Left lung (tissue), 4 donors: ENCODE measurements at regions not wholly inside any gene's neighbourhood (a gene's known extent, or its start where the extent isn't known, plus 50 kb on each side); places are given as distances from the start of the nearest gene placed in this dataset.

ENCODE experiments used
- ATAC-seq: fragments of 200-7000 bp; cut with Tn5 transposase; one replicate; pipeline ENCODE4 v1.9.1; 2020; ENCODE audit warnings: moderate library complexity
- DNase-seq, 4 donors: peaks; one replicate each; pipeline ENCODE4 v3.0.0-alpha.2; 2013 to 2020
- H3K27ac ChIP-seq, 2 donors: fragments of 200-600 bp; sonication (generic) in 1 of 2; one replicate each; pipeline versions ENCODE4 v1.5.0 to v1.8.0; 2020 to 2021
- H3K27me3 ChIP-seq, 2 donors: fragments of 200-600 bp; sonication (generic) in 1 of 2; one replicate each; pipeline versions ENCODE4 v1.5.0 to v1.8.0; 2020 to 2021
- H3K36me3 ChIP-seq, 2 donors: fragments of 200-600 bp; sonication (generic) in 1 of 2; one replicate each; pipeline versions ENCODE4 v1.5.0 to v1.8.0; 2020 to 2021
- H3K4me1 ChIP-seq, 2 donors: fragments of 200-600 bp; one replicate each; pipeline ENCODE4 v1.8.0; 2021
- H3K4me3 ChIP-seq, 2 donors: fragments of 200-600 bp; sonication (generic) in 1 of 2; one replicate each; pipeline versions ENCODE4 v1.5.0 to v1.8.0; 2020 to 2021; ENCODE audit warnings: mild to moderate bottlenecking in 1 of 2
- H3K9me3 ChIP-seq, 2 donors: fragments of 200-600 bp; sonication (generic) in 1 of 2; one replicate each; pipeline versions ENCODE4 v1.5.0 to v1.8.0; 2020 to 2021
- intact Hi-C, 2 donors: fragments of 100-400 bp; cut with DNase I; formaldehyde crosslinking; loops; one replicate each; pipeline versions ENCODE4 v1.11.2 to v1.14.2; 2022
- TF ChIP-seq, protein P1 (sequence below), 2 donors: fragments of 200-600 bp; sonication (generic) in 1 of 2; IDR thresholded peaks; one replicate each; pipeline versions ENCODE4 v1.5.0 to v1.8.0; 2021; ENCODE audit warnings: antibody characterized with exemption in 2 of 2
- donor health status: DM: no; HTN: yes; CAD: no.
- donor health status: DM: no; HTN: no; CAD: no.

DNA sequence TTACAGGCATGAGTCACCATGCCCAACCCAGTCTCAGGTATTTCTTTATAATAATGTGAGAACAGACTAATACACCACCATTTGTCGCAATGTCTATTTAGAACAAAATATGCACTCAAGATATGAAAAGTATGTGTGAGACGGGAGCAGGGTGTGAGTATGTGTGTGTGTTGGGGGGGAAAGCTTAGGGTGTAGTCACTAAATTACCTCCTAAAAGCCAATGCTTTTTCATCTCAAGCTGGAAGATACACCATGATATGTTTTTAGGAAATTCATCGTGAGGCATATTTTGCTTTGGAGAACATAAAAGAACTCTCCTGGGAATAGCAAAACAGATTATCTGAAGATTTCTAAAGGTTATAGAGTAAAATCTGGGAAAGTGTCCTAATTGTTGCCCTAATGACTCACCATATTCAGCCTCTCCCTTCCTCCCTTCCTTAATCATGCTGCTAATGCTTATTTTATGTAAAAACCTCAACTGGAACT, 262.7 kb downstream of the PDHA2 start:
- H3K4me3 ChIP-seq: no peak overlapping the region
- intact Hi-C loops: no loop called here
- no peaks in the 10 kb centered on the region for H3K27me3 ChIP-seq
- no peaks in the 10 kb centered on the region for H3K4me1 ChIP-seq
- TF ChIP-seq, protein P1, sequence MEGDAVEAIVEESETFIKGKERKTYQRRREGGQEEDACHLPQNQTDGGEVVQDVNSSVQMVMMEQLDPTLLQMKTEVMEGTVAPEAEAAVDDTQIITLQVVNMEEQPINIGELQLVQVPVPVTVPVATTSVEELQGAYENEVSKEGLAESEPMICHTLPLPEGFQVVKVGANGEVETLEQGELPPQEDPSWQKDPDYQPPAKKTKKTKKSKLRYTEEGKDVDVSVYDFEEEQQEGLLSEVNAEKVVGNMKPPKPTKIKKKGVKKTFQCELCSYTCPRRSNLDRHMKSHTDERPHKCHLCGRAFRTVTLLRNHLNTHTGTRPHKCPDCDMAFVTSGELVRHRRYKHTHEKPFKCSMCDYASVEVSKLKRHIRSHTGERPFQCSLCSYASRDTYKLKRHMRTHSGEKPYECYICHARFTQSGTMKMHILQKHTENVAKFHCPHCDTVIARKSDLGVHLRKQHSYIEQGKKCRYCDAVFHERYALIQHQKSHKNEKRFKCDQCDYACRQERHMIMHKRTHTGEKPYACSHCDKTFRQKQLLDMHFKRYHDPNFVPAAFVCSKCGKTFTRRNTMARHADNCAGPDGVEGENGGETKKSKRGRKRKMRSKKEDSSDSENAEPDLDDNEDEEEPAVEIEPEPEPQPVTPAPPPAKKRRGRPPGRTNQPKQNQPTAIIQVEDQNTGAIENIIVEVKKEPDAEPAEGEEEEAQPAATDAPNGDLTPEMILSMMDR (IDR thresholded peaks at IDR 0.05): no peak
- H3K27ac ChIP-seq: no peak overlapping the region
- ATAC-seq (peak; percentile 62), DNase-seq (no peak)
- H3K9me3 ChIP-seq: no peaks in the 10 kb centered on the region
- H3K36me3 ChIP-seq: no peaks in the 10 kb centered on the region

DNA sequence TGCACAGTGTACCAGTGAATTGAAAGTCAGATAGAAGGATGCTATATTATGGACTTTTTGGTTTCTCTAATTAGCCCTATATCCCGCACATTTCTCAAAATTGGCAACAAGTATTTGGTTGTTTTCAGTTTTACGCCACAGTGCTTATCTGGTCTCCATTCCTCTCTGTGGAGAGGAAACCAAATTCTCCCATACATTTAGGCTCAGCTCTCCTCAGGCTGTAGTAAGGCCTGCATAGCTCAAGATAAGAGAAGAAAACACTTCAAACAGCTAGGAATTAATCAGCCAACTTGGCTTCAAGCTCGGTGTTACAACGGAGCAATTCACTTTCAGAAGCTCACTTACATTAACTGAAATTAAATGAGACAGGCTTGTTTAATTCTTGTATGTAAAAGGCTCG, 263.2 kb downstream of the PDHA2 start:
- no peak overlapping the region for H3K27ac ChIP-seq
- H3K27me3 ChIP-seq: no peaks in the 10 kb centered on the region
- intact Hi-C loops: no loop called here
- no peaks in the 10 kb centered on the region for H3K36me3 ChIP-seq
- peak; percentile 72 for ATAC-seq
- no peaks in the 10 kb centered on the region for H3K4me1 ChIP-seq
- H3K4me3 ChIP-seq: no peak overlapping the region
- TF ChIP-seq, protein P1 (IDR thresholded peaks at IDR 0.05): no peak
- no peaks in the 10 kb centered on the region for H3K9me3 ChIP-seq
- peak in 1 of 4 donors; percentile 7 for DNase-seq

DNA sequence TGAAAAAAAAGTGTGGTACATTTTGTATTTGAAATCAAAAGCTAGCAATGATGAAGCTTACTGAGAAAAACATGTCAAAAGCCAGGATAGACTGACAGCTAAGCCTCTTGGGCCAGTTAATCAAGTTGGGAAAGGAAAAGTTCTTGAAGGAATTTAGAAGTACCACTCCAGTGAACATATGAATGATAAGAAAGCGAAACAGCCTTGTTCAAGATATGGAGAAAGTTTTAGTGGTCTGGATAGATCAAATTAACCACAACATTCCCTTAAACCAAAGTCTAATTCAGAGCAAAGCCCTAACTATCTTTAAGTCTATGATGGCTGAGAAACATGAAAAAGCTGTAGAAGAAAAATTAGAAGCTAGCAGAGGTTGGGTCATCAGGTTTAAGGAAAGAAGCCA, 268.3 kb downstream of the PDHA2 start:
- Histone ChIP-seq H3K4me3 (no peak overlapping the region), H3K27ac (no peak overlapping the region), H3K36me3 (no peaks in the 10 kb centered on the region), H3K27me3 (no peaks in the 10 kb centered on the region), H3K9me3 (peaks cover 0 to 7% of the 10 kb centered on the region in 2 donors), H3K4me1 (no peaks in the 10 kb centered on the region)
- TF ChIP-seq, protein P1 (IDR thresholded peaks at IDR 0.05): no peak
- ATAC-seq (peak; percentile 35), DNase-seq (no peak)
- intact Hi-C loops: no loop called here

DNA sequence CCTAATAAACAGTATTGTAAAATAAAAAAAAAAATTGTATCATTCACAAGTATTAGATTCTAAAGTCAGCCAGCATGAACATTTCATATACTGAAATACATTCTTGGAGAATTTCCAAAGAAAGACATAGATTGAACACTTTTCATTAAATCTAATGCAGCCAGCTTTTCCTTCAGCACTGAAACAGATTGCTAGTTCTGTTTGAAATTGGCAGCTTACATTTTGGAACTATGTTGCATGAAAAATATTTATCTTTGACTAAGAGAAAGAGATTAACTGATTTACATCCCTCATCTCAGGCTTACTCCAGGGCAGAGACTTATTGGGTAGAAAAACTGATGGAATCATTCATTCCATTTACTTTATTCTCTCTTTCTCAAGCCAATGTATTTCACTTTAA, 272.7 kb downstream of the PDHA2 start:
- intact Hi-C loops: no loop called here
- H3K27ac ChIP-seq: no peak overlapping the region
- H3K4me3 ChIP-seq: no peak overlapping the region
- H3K27me3 ChIP-seq: no peaks in the 10 kb centered on the region
- DNase-seq (no peak), ATAC-seq (no peak)
- H3K36me3 ChIP-seq: no peaks in the 10 kb centered on the region
- TF ChIP-seq, protein P1 (IDR thresholded peaks at IDR 0.05): no peak
- H3K9me3 ChIP-seq: peaks cover 0 to 7% of the 10 kb centered on the region in 2 donors
- H3K4me1 ChIP-seq: no peaks in the 10 kb centered on the region

DNA sequence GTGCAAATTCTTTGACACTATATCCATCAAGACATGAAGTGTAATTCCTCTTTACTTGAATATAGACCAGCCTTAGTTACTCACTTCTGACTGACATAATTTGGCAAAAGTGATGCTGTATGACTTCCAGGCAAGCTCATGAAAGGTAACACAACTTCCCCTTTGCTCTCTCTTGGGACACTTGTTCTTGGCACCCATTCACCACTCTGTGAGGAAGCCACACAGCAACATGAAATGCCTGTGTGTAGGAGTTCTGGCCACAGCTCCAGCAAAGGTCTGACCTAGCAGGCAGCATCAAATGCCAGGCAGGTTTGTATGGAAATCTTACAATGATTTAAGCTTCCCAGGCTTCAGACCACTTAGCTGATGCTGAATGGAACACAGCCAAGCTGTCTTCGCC, 280.3 kb downstream of the PDHA2 start:
- intact Hi-C loops: no loop called here
- no peak overlapping the region for H3K4me3 ChIP-seq
- DNase-seq: no peak
- H3K27me3 ChIP-seq: no peaks in the 10 kb centered on the region
- H3K27ac ChIP-seq: no peak overlapping the region
- TF ChIP-seq, protein P1 (IDR thresholded peaks at IDR 0.05): no peak
- no peaks in the 10 kb centered on the region for H3K36me3 ChIP-seq
- H3K4me1 ChIP-seq: no peaks in the 10 kb centered on the region
- no peak for ATAC-seq
- peaks cover 0 to 3% of the 10 kb centered on the region in 2 donors for H3K9me3 ChIP-seq
